CD14-positive monocyte (primary cell): ENCODE measurements at regions not wholly inside any gene's neighbourhood (a gene's known extent, or its start where the extent isn't known, plus 50 kb on each side); places are given as distances from the start of the nearest gene placed in this dataset.

Experiments used
- DNase-seq, 3 donors: peaks; one replicate each; pipeline ENCODE4 v3.0.0-alpha.2; 2011 to 2022
- H2AFZ ChIP-seq: 2 replicates; pipeline ENCODE4 v1.6.0; 2012; ENCODE audit warnings: mild to moderate bottlenecking, low read depth, low read length, inconsistent platforms; ENCODE audit not compliant: insufficient read depth, poor library complexity, severe bottlenecking
- H3K27ac ChIP-seq, 2 donors: 1 replicate in 1 of 2; 2 replicates in 1 of 2; pipeline ENCODE4 v1.5.1; 2012 to 2013; ENCODE audit warnings: low read length in 2 of 2, control low read depth in 1 of 2, inconsistent platforms in 1 of 2, low read depth in 1 of 2, mild to moderate bottlenecking in 1 of 2
- H3K27me3 ChIP-seq, 2 donors: one replicate each; pipeline versions ENCODE4 v1.6.0 to v1.6.1; 2011 to 2013; ENCODE audit warnings: low read length in 2 of 2; ENCODE audit not compliant: control insufficient read depth in 2 of 2, insufficient read depth in 2 of 2
- H3K36me3 ChIP-seq, 2 donors: replicated peaks in 1 of 2; 1 replicate in 1 of 2; 2 replicates in 1 of 2; pipeline versions ENCODE4 v1.5.1 to v1.6.1; 2012 to 2013; ENCODE audit warnings: low read length in 2 of 2, control low read depth in 1 of 2, inconsistent platforms in 1 of 2, mild to moderate bottlenecking in 1 of 2; ENCODE audit not compliant: insufficient read depth in 2 of 2, control insufficient read depth in 1 of 2
- H3K4me1 ChIP-seq, 2 donors: 1 replicate in 1 of 2; 2 replicates in 1 of 2; pipeline versions ENCODE4 v1.5.1 to v1.6.1; 2012 to 2013; ENCODE audit warnings: low read length in 2 of 2, control low read depth in 1 of 2, inconsistent platforms in 1 of 2, mild to moderate bottlenecking in 1 of 2, moderate library complexity in 1 of 2; ENCODE audit not compliant: insufficient read depth in 2 of 2, control insufficient read depth in 1 of 2
- H3K4me2 ChIP-seq: replicated peaks from 2 replicates; pipeline ENCODE3; 2012; ENCODE audit warnings: low read length, moderate library complexity, mild to moderate bottlenecking; ENCODE audit not compliant: poor library complexity, severe bottlenecking; ENCODE audit errors: extremely low read depth
- H3K4me3 ChIP-seq, 3 experiments: fragments of 200-600 bp in 1 of 3; sonication (generic) in 1 of 3; replicated peaks in 1 of 3; 1 replicate in 2 of 3; 2 replicates in 1 of 3; pipeline ENCODE4 v1.5.1; 2011 to 2013; ENCODE audit warnings: low read length in 3 of 3, mild to moderate bottlenecking in 3 of 3, control low read depth in 2 of 3, low read depth in 2 of 3, inconsistent platforms in 1 of 3, moderate library complexity in 1 of 3
- H3K79me2 ChIP-seq: 2 replicates; pipeline ENCODE4 v1.6.0; 2012; ENCODE audit warnings: mild to moderate bottlenecking, control low read depth, inconsistent platforms, low read length, moderate library complexity; ENCODE audit not compliant: insufficient read depth
- H3K9ac ChIP-seq: 2 replicates; pipeline ENCODE4 v1.6.0; 2017; ENCODE audit warnings: low read length, mild to moderate bottlenecking; ENCODE audit not compliant: insufficient read depth, poor library complexity, severe bottlenecking
- H3K9me3 ChIP-seq, 2 donors: replicated peaks in 1 of 2; 1 replicate in 1 of 2; 2 replicates in 1 of 2; pipeline versions ENCODE4 v1.5.1 to v1.6.1; 2012 to 2013; ENCODE audit warnings: low read length in 2 of 2, control low read depth in 1 of 2; ENCODE audit not compliant: control insufficient read depth in 1 of 2, insufficient read depth in 1 of 2
- H4K20me1 ChIP-seq: 2 replicates; pipeline ENCODE4 v1.6.0; 2012; ENCODE audit warnings: mild to moderate bottlenecking, low read length, control low read depth, moderate library complexity; ENCODE audit not compliant: insufficient read depth
- H3K27ac Mint-ChIP-seq, 7 donors: one replicate each; pipeline ENCODE4 v1.8.0; 2020; ENCODE audit warnings: mild to moderate bottlenecking in 7 of 7, mixed read lengths in 7 of 7, moderate library complexity in 6 of 7, inconsistent platforms in 2 of 7
- H3K27me3 Mint-ChIP-seq, 3 donors: one replicate each; pipeline ENCODE4 v1.8.0; 2021 to 2022; ENCODE audit warnings: low read depth in 3 of 3, mild to moderate bottlenecking in 3 of 3, mixed read lengths in 3 of 3, moderate library complexity in 3 of 3, inconsistent platforms in 1 of 3
- H3K36me3 Mint-ChIP-seq, 2 donors: one replicate each; pipeline ENCODE4 v1.8.0; 2020; ENCODE audit warnings: mixed read lengths in 2 of 2, inconsistent platforms in 1 of 2, mild to moderate bottlenecking in 1 of 2
- H3K4me1 Mint-ChIP-seq: one replicate; pipeline ENCODE4 v1.8.0; 2020; ENCODE audit warnings: mild to moderate bottlenecking, mixed read lengths
- H3K4me3 Mint-ChIP-seq, 2 donors: one replicate each; pipeline ENCODE4 v1.8.0; 2020; ENCODE audit warnings: mild to moderate bottlenecking in 2 of 2, mixed read lengths in 2 of 2, moderate library complexity in 1 of 2
- H3K9me3 Mint-ChIP-seq, 7 donors: one replicate each; pipeline ENCODE4 v1.8.0; 2020 to 2022; ENCODE audit warnings: mixed read lengths in 7 of 7, mild to moderate bottlenecking in 6 of 7, moderate library complexity in 6 of 7, inconsistent platforms in 2 of 7
- WGBS: methylation state at CpG from one replicate; pipeline ENCODE4 v1.1.5; 2013; ENCODE audit warnings: missing lambda C conversion rate; ENCODE audit not compliant: insufficient coverage; 5-methylcytosine and 5-hydroxymethylcytosine counted together
- intact Hi-C, 2 donors: fragments of 100-400 bp; cut with micrococcal nuclease; formaldehyde crosslinking; loops; one replicate each; pipeline versions ENCODE4 v1.15.0 to v1.15.1; 2023
- TF ChIP-seq, protein P1 (sequence below): fragments of 200-600 bp; IDR thresholded peaks from one replicate; pipeline ENCODE4 v1.8.0; 2022; ENCODE audit warnings: antibody characterized with exemption, mild to moderate bottlenecking

- Histone ChIP-seq H3K27ac (peak overlapping the region; percentile 91 to 97), H2AFZ (peak overlapping the region; percentile 69), H3K4me1 (peaks cover 27 to 47% of the 10 kb centered on the region in 2 donors), H3K4me2 (peak overlapping the region; percentile 78), H3K9me3 (no peaks in the 10 kb centered on the region), H3K79me2 (no peaks in the 10 kb centered on the region), H3K36me3 (no peaks in the 10 kb centered on the region), H3K27me3 (no peaks in the 10 kb centered on the region), H3K9ac (peak overlapping the region; percentile 74), H3K4me3 (peak overlapping the region; percentile 78 to 89 (median 81)), H4K20me1 (no peaks in the 10 kb centered on the region)
- peak; percentile 90 to 93 (median 92) for DNase-seq
- H3K27ac Mint-ChIP-seq = no peak overlapping the region
- peaks cover 0 to 3% (median 2%) of the 10 kb centered on the region in 7 donors for H3K9me3 Mint-ChIP-seq
- peaks cover 0 to 1% (median 0%) of the 10 kb centered on the region in 3 donors for H3K27me3 Mint-ChIP-seq
- peaks cover 18% of the 10 kb centered on the region for H3K4me1 Mint-ChIP-seq
- WGBS = under 1% methylated on average over 45 of the region's 53 CpGs
- no peak overlapping the region for H3K4me3 Mint-ChIP-seq
- intact Hi-C loops = no loop called here
- no peaks in the 10 kb centered on the region for H3K36me3 Mint-ChIP-seq
- TF ChIP-seq, protein P1, sequence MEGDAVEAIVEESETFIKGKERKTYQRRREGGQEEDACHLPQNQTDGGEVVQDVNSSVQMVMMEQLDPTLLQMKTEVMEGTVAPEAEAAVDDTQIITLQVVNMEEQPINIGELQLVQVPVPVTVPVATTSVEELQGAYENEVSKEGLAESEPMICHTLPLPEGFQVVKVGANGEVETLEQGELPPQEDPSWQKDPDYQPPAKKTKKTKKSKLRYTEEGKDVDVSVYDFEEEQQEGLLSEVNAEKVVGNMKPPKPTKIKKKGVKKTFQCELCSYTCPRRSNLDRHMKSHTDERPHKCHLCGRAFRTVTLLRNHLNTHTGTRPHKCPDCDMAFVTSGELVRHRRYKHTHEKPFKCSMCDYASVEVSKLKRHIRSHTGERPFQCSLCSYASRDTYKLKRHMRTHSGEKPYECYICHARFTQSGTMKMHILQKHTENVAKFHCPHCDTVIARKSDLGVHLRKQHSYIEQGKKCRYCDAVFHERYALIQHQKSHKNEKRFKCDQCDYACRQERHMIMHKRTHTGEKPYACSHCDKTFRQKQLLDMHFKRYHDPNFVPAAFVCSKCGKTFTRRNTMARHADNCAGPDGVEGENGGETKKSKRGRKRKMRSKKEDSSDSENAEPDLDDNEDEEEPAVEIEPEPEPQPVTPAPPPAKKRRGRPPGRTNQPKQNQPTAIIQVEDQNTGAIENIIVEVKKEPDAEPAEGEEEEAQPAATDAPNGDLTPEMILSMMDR = peak; percentile 30
Measured at GRCh38 chr6:26204332-26205160, 117.3 kb downstream of the HFE start.

GRCh38 chr6:26205161-26205624 lies 118.0 kb downstream of the HFE start:
- TF ChIP-seq, protein P1 = no peak
- Histone ChIP-seq H3K36me3 (no peaks in the 10 kb centered on the region), H3K4me1 (peaks cover 21 to 40% of the 10 kb centered on the region in 2 donors), H3K4me3 (peak overlapping the region; percentile 78 to 89 (median 81)), H3K4me2 (peak overlapping the region; percentile 78), H3K27ac (peak overlapping the region; percentile 91 to 97), H4K20me1 (no peaks in the 10 kb centered on the region), H3K9me3 (no peaks in the 10 kb centered on the region), H3K79me2 (no peaks in the 10 kb centered on the region), H3K27me3 (no peaks in the 10 kb centered on the region), H3K9ac (peak overlapping the region; percentile 74), H2AFZ (peak overlapping the region; percentile 69)
- DNase-seq = peak; percentile 70 to 84 (median 82)
- intact Hi-C loops = no loop called here
- peaks cover 0 to 1% (median 0%) of the 10 kb centered on the region in 3 donors for H3K27me3 Mint-ChIP-seq
- no peaks in the 10 kb centered on the region for H3K36me3 Mint-ChIP-seq
- no peak overlapping the region for H3K27ac Mint-ChIP-seq
- H3K9me3 Mint-ChIP-seq = peaks cover 0 to 3% (median 1%) of the 10 kb centered on the region in 7 donors
- WGBS = 0% methylated on average over 10 of the region's 18 CpGs
- peaks cover 12% of the 10 kb centered on the region for H3K4me1 Mint-ChIP-seq
- no peak overlapping the region for H3K4me3 Mint-ChIP-seq
